ENCODE measurements at regions not wholly inside any gene's neighbourhood (a gene's known extent, or its start where the extent isn't known, plus 50 kb on each side); places are given as distances from the start of the nearest gene placed in this dataset.

DNA sequence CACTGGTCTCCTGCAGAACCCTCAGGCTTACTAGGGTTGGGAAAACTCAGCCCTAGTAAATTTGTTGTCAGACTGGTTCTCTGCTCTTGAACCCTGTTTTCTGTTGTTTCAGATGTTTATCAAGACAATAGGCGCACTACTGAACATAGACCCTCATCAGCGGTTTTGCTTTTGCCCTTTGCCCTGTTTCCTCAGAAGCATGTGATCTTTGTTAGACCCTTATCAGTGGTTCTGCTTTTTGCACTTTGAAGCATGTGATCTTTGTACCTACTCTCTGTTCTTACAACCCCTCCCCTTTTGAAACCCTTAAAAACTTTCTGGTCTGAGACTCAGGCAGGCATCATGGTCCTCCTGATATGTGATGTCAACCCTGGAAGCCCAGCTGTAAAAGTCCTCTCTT lies 842.2 kb upstream of the AMELY start:
- TF ChIP-seq, protein P1, sequence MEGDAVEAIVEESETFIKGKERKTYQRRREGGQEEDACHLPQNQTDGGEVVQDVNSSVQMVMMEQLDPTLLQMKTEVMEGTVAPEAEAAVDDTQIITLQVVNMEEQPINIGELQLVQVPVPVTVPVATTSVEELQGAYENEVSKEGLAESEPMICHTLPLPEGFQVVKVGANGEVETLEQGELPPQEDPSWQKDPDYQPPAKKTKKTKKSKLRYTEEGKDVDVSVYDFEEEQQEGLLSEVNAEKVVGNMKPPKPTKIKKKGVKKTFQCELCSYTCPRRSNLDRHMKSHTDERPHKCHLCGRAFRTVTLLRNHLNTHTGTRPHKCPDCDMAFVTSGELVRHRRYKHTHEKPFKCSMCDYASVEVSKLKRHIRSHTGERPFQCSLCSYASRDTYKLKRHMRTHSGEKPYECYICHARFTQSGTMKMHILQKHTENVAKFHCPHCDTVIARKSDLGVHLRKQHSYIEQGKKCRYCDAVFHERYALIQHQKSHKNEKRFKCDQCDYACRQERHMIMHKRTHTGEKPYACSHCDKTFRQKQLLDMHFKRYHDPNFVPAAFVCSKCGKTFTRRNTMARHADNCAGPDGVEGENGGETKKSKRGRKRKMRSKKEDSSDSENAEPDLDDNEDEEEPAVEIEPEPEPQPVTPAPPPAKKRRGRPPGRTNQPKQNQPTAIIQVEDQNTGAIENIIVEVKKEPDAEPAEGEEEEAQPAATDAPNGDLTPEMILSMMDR (IDR thresholded peaks at IDR 0.05 in 8 of 11, conservative IDR thresholded peaks at IDR 0.05 in 3 of 11) = no peak
- TF ChIP-seq POLR2A (IDR thresholded peaks at IDR 0.05) = no peak
